Adrenal gland (tissue), 9 donors: ENCODE measurements at regions not wholly inside any gene's neighbourhood (a gene's known extent, or its start where the extent isn't known, plus 50 kb on each side); places are given as distances from the start of the nearest gene placed in this dataset.

Experiments
- DNase-seq, 7 donors: peaks; one replicate each; pipeline ENCODE4 v3.0.0-alpha.2; 2019 to 2020
- H3K27ac ChIP-seq, 5 donors: fragments of 200-600 bp; sonication (generic) in 4 of 5; 1 replicate in 3 of 5; 2 replicates in 2 of 5; pipeline versions ENCODE4 v1.5.1 to v1.8.0; 2016 to 2020; ENCODE audit warnings: mild to moderate bottlenecking in 1 of 5
- H3K27me3 ChIP-seq: fragments of 200-600 bp; 2 replicates; pipeline ENCODE4 v1.8.0; 2021
- H3K36me3 ChIP-seq, 2 donors: fragments of 200-600 bp; replicated peaks in 1 of 2; 1 replicate in 1 of 2; 2 replicates in 1 of 2; pipeline versions ENCODE4 v1.5.1 to v1.8.0; 2018 to 2022
- H3K4me1 ChIP-seq, 2 donors: fragments of 200-600 bp; replicated peaks in 1 of 2; 1 replicate in 1 of 2; 2 replicates in 1 of 2; pipeline versions ENCODE4 v1.5.1 to v1.8.0; 2018 to 2021
- H3K4me3 ChIP-seq, 4 donors: fragments of 200-600 bp; sonication (generic) in 3 of 4; one replicate each; pipeline ENCODE4 v1.5.1; 2016 to 2018
- H3K9me3 ChIP-seq, 3 donors: fragments of 200-600 bp; sonication (generic) in 1 of 3; replicated peaks in 1 of 3; 1 replicate in 2 of 3; 2 replicates in 1 of 3; pipeline versions ENCODE4 v1.5.1 to v1.8.0; 2016 to 2021
- POLR2A ChIP-seq, 2 donors: fragments of 450-650 bp; IDR thresholded peaks; one replicate each; pipeline ENCODE4 v1.6.1; 2017; ENCODE audit warnings: antibody characterized with exemption in 2 of 2, mild to moderate bottlenecking in 2 of 2, moderate library complexity in 1 of 2
- WGBS, 4 donors: extraction: QIAGEN DNeasy Blood & Tissue Kit in 2 of 4; methylation state at CpG; one replicate each; pipeline versions ENCODE4 v1.1.5 to v1.1.7; 2013 to 2017; 5-methylcytosine and 5-hydroxymethylcytosine counted together
- intact Hi-C, 2 donors: fragments of 100-400 bp; cut with DNase I; formaldehyde crosslinking; loops; one replicate each; pipeline versions ENCODE4 v1.14.1 to v1.15.0; 2022 to 2023
- TF ChIP-seq, protein P1 (sequence below), 6 experiments: fragments of 450-650 bp in 4 of 6; fragments of 200-600 bp in 2 of 6; sonication (generic) in 1 of 6; IDR thresholded peaks; 1 replicate in 5 of 6; 2 replicates in 1 of 6; pipeline versions ENCODE4 v1.5.1 to v1.8.0; 2016 to 2021; ENCODE audit warnings: antibody characterized with exemption in 6 of 6, mild to moderate bottlenecking in 2 of 6, moderate library complexity in 1 of 6
- donor health status: healthy with polysubstance abuse.
- donor health status: Bipolar disorder and iron deficiency.
- donor health status: DM: yes; HTN: yes; CAD: no.
- donor health status: DM: no; HTN: no; CAD: no.
- donor health status: DM: no; HTN: no; CAD: no.

DNA sequence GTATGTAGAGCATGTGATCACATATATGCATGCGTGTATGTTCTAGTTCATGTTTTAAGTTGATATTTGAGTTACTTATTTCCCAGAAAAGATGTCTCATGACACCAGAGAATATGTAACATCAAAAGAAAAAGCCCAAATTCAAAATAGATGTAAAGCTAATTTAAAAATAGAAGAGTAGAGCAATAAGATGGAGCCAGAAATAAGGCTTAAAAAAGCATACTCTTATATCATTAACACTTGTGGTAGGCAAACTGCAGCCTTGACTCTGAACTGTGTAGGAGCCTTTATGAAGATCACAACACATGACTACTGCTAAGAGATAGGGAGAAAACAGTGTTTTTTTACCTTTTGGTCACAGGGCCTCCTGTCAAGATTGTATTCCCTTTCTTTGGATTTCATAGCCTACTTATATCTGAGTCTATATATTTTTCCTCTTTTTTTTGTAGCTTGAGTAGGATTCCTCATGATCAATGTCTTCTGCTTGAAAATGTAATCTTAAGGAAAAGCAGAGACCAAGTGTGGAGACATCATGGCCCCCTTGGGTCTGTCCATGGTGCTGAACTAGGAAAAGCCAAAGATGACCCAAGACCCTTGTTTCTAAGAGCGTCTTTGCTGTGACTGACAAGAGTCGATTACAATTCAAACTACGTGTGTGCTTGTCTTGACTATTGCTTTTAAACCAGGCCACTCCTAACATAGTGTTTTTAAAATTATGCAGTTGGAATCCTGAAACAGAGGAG is 390.4 kb downstream of the SHISA9 start:
- no peaks in the 10 kb centered on the region for H3K36me3 ChIP-seq
- H3K27ac ChIP-seq = no peak overlapping the region
- H3K9me3 ChIP-seq = no peaks in the 10 kb centered on the region
- intact Hi-C loops = no loop called here
- 69 to 77% (median 72%) methylated on average over 4 of the region's 4 CpGs for WGBS, 4 donors
- H3K4me3 ChIP-seq = no peak overlapping the region
- no peaks in the 10 kb centered on the region for H3K4me1 ChIP-seq
- no peaks in the 10 kb centered on the region for H3K27me3 ChIP-seq
- TF ChIP-seq, protein P1, sequence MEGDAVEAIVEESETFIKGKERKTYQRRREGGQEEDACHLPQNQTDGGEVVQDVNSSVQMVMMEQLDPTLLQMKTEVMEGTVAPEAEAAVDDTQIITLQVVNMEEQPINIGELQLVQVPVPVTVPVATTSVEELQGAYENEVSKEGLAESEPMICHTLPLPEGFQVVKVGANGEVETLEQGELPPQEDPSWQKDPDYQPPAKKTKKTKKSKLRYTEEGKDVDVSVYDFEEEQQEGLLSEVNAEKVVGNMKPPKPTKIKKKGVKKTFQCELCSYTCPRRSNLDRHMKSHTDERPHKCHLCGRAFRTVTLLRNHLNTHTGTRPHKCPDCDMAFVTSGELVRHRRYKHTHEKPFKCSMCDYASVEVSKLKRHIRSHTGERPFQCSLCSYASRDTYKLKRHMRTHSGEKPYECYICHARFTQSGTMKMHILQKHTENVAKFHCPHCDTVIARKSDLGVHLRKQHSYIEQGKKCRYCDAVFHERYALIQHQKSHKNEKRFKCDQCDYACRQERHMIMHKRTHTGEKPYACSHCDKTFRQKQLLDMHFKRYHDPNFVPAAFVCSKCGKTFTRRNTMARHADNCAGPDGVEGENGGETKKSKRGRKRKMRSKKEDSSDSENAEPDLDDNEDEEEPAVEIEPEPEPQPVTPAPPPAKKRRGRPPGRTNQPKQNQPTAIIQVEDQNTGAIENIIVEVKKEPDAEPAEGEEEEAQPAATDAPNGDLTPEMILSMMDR (IDR thresholded peaks at IDR 0.05) = no peak
- TF ChIP-seq POLR2A (IDR thresholded peaks at IDR 0.05) = no peak
- no peak for DNase-seq

DNA sequence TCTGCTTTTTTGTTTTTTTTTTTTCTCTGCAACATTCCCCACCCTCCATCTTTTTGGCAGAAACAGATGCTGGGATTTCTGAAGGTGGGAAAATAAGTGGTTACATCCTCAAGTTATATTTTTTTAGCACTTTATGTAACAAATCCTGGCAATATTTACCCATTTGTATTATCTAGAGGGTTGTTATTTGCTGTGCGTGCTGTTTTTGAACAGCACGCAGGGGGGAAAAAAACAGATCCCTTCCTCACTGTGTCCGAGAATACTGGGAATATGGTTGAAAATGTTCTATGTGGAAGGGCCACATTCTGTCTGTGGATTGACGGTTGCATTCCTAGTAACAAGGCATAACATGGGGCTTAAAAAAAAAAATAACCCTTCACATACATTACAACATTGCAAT is 394.8 kb downstream of the SHISA9 start:
- WGBS, 4 donors = 75 to 90% (median 82%) methylated on average over 4 of the region's 4 CpGs
- Histone ChIP-seq H3K36me3 (no peaks in the 10 kb centered on the region), H3K4me3 (no peak overlapping the region), H3K9me3 (no peaks in the 10 kb centered on the region), H3K4me1 (no peaks in the 10 kb centered on the region), H3K27me3 (no peaks in the 10 kb centered on the region), H3K27ac (no peak overlapping the region)
- intact Hi-C loops = no loop called here
- no peak for DNase-seq
- no peak for TF ChIP-seq POLR2A (IDR thresholded peaks at IDR 0.05)
- TF ChIP-seq, protein P1 (IDR thresholded peaks at IDR 0.05) = no peak

DNA sequence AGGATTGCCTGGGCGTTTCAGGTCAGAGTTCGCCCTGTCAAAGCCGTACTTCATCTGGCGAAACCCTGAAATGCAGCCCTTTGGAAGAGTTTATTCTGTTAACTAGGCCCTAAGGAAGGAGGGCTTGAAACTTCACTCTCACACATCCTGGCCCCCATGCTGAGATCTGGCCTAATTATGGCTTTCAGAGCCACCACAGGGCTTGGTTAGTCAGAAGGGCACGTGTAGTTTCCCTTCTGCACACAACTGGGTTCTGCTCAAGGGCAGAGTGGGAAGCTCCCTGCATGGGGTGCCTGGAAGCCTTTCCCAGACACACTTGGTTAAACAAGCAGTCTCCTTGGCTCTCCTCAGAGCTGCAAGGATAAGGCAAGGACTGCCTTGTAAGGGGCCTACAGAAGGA is 397.3 kb downstream of the SHISA9 start:
- Histone ChIP-seq H3K4me3 (no peak overlapping the region), H3K27me3 (no peaks in the 10 kb centered on the region), H3K9me3 (no peaks in the 10 kb centered on the region), H3K4me1 (no peaks in the 10 kb centered on the region), H3K36me3 (no peaks in the 10 kb centered on the region), H3K27ac (no peak overlapping the region)
- WGBS, 4 donors = 42 to 68% (median 50%) methylated on average over 4 to 5 of the region's 5 CpGs
- intact Hi-C loops = no loop called here
- no peak for DNase-seq
- TF ChIP-seq POLR2A (IDR thresholded peaks at IDR 0.05) = no peak
- TF ChIP-seq, protein P1 (IDR thresholded peaks at IDR 0.05) = no peak

DNA sequence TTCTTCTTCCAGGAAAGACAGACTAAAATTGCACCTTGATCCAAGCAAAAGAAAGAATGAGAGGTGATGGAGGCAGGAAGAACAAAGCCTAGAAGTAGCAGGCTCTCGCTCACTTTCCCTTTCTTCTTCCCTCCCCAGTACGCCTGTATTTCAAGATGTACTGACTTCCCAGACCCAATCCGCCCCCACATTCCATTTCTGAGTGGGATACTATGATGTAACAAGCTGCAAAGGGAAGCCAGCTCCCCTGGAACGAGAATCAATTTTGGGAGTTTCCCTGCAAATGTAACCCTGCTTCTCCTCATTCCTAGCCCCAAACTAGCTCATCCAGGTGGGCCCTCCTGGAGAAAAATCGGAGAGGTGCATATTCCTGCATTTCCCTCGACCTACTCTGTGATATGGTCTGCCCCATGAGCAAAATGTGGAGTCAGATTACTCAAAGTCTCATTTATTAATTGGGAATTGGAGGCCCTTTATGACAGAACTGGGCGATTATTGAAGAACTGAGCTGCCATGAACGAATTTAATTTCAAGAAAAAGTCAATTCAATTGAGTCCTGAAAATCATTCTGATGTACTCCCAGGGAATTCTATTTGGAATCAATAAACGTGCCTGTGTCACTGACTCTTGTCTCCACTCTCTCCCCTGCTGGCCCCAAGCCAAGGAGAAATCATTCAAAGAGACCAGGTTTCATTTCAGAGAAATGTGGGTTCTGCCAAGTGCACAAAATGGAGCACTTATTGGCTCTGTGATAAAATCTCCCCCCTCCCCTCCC is 398.9 kb downstream of the SHISA9 start:
- H3K4me3 ChIP-seq = no peak overlapping the region
- no peaks in the 10 kb centered on the region for H3K9me3 ChIP-seq
- no peak for DNase-seq
- 51 to 67% (median 56%) methylated on average over 9 of the region's 9 CpGs for WGBS, 4 donors
- no peaks in the 10 kb centered on the region for H3K4me1 ChIP-seq
- H3K27ac ChIP-seq = no peak overlapping the region
- intact Hi-C loops = no loop called here
- H3K27me3 ChIP-seq = no peaks in the 10 kb centered on the region
- TF ChIP-seq, protein P1 (IDR thresholded peaks at IDR 0.05) = no peak
- TF ChIP-seq POLR2A (IDR thresholded peaks at IDR 0.05) = no peak
- no peaks in the 10 kb centered on the region for H3K36me3 ChIP-seq
